Stomach smooth muscle (tissue), 2 donors: ENCODE measurements at regions not wholly inside any gene's neighbourhood (a gene's known extent, or its start where the extent isn't known, plus 50 kb on each side); places are given as distances from the start of the nearest gene placed in this dataset.

ENCODE experiments used
- H3K27ac ChIP-seq: one replicate; pipeline ENCODE4 v1.7.0; 2013; ENCODE audit warnings: mild to moderate bottlenecking, low read length, inconsistent platforms
- H3K27me3 ChIP-seq, 2 donors: one replicate each; pipeline ENCODE4 v1.7.0; 2013; ENCODE audit warnings: low read length in 2 of 2; ENCODE audit not compliant: insufficient read depth in 2 of 2, control insufficient read depth in 1 of 2
- H3K36me3 ChIP-seq, 2 donors: one replicate each; pipeline ENCODE4 v1.7.0; 2013; ENCODE audit warnings: low read length in 2 of 2; ENCODE audit not compliant: control insufficient read depth in 2 of 2, insufficient read depth in 2 of 2
- H3K4me1 ChIP-seq: one replicate; pipeline ENCODE4 v1.7.0; 2013; ENCODE audit warnings: low read length; ENCODE audit not compliant: control insufficient read depth, insufficient read depth
- H3K4me3 ChIP-seq, 2 donors: one replicate each; pipeline ENCODE4 v1.7.0; 2013; ENCODE audit warnings: low read length in 2 of 2
- H3K9ac ChIP-seq, 2 donors: one replicate each; pipeline ENCODE4 v1.7.0; 2013; ENCODE audit warnings: low read length in 2 of 2, mild to moderate bottlenecking in 1 of 2
- H3K9me3 ChIP-seq, 2 donors: one replicate each; pipeline ENCODE4 v1.7.0; 2013; ENCODE audit warnings: low read length in 2 of 2; ENCODE audit not compliant: control insufficient read depth in 2 of 2
- donor health status: healthy.
- donor health status: Pancreatic carcinoma.

GRCh38 chr2:16262526-16263178 is 322.3 kb downstream of the MYCN start:
- Histone ChIP-seq H3K9ac (no peak overlapping the region), H3K4me3 (no peak overlapping the region), H3K27ac (no peak overlapping the region), H3K4me1 (no peaks in the 10 kb centered on the region), H3K27me3 (no peaks in the 10 kb centered on the region), H3K36me3 (no peaks in the 10 kb centered on the region), H3K9me3 (peaks cover 0 to 2% of the 10 kb centered on the region in 2 donors)

DNA sequence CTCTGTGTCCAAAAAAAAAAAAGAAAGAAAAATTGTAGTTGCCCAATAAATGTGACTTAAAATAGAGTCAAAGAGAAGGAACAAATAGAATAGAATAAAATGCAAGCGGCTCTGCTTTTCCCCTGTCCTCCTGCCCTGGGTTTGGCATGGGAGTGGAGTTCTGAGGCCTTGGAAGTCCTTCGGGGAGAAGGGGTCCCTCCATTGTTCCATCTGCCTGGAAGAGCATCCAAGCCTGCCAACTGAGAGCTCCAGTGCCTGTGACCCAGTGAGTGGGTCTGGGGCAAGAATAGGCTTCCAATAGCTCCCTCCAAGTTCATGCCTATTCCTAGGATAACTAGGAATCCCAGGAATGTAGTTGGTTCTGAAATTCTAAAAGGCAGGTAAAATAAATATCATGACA is 321.4 kb downstream of the MYCN start:
- Histone ChIP-seq H3K4me1 (no peaks in the 10 kb centered on the region), H3K4me3 (no peak overlapping the region), H3K9ac (no peak overlapping the region), H3K36me3 (no peaks in the 10 kb centered on the region), H3K9me3 (no peaks in the 10 kb centered on the region), H3K27ac (no peak overlapping the region), H3K27me3 (no peaks in the 10 kb centered on the region)

- H3K9me3 ChIP-seq: no peaks in the 10 kb centered on the region
- no peak overlapping the region for H3K27ac ChIP-seq
- H3K4me3 ChIP-seq: no peak overlapping the region
- H3K4me1 ChIP-seq: no peaks in the 10 kb centered on the region
- H3K27me3 ChIP-seq: no peaks in the 10 kb centered on the region
- no peak overlapping the region for H3K9ac ChIP-seq
- H3K36me3 ChIP-seq: no peaks in the 10 kb centered on the region
Measured at GRCh38 chr2:16261071-16261470, 320.7 kb downstream of the MYCN start.

GRCh38 chr2:16260041-16260830 is 319.9 kb downstream of the MYCN start:
- Histone ChIP-seq H3K27me3 (no peaks in the 10 kb centered on the region), H3K4me3 (no peak overlapping the region), H3K9me3 (no peaks in the 10 kb centered on the region), H3K9ac (no peak overlapping the region), H3K4me1 (no peaks in the 10 kb centered on the region), H3K27ac (no peak overlapping the region), H3K36me3 (no peaks in the 10 kb centered on the region)

DNA sequence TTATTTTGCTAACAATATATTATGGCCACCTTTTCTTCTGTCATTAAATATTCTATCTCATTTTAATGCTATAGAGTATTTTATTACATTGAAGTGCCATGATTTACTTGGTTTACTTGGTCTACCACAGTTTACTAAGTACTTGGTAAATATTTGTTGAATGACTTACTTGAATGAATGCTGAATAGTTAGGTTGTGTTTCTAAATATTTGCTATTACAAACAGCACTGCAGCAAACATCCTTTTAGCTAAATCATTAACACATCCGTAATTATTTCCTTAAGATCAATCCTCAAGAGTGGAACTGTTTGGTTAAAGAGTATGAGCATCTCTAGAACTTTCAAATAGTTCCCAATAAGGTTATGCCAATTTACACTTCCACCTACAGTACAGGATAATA is 318.7 kb downstream of the MYCN start:
- Histone ChIP-seq H3K36me3 (no peaks in the 10 kb centered on the region), H3K9ac (no peak overlapping the region), H3K4me1 (no peaks in the 10 kb centered on the region), H3K4me3 (no peak overlapping the region), H3K27ac (no peak overlapping the region), H3K27me3 (no peaks in the 10 kb centered on the region), H3K9me3 (no peaks in the 10 kb centered on the region)

GRCh38 chr2:16258350-16258749 is 318.0 kb downstream of the MYCN start:
- H3K27ac ChIP-seq: no peak overlapping the region
- no peaks in the 10 kb centered on the region for H3K36me3 ChIP-seq
- H3K27me3 ChIP-seq: no peaks in the 10 kb centered on the region
- no peaks in the 10 kb centered on the region for H3K4me1 ChIP-seq
- no peak overlapping the region for H3K9ac ChIP-seq
- H3K9me3 ChIP-seq: peaks cover 0 to under 1% of the 10 kb centered on the region in 2 donors
- H3K4me3 ChIP-seq: no peak overlapping the region

GRCh38 chr2:16257322-16258028 is 317.1 kb downstream of the MYCN start:
- H3K4me3 ChIP-seq: no peak overlapping the region
- H3K36me3 ChIP-seq: no peaks in the 10 kb centered on the region
- H3K27me3 ChIP-seq: no peaks in the 10 kb centered on the region
- H3K27ac ChIP-seq: no peak overlapping the region
- peaks cover 0 to 3% of the 10 kb centered on the region in 2 donors for H3K9me3 ChIP-seq
- no peak overlapping the region for H3K9ac ChIP-seq
- no peaks in the 10 kb centered on the region for H3K4me1 ChIP-seq

DNA sequence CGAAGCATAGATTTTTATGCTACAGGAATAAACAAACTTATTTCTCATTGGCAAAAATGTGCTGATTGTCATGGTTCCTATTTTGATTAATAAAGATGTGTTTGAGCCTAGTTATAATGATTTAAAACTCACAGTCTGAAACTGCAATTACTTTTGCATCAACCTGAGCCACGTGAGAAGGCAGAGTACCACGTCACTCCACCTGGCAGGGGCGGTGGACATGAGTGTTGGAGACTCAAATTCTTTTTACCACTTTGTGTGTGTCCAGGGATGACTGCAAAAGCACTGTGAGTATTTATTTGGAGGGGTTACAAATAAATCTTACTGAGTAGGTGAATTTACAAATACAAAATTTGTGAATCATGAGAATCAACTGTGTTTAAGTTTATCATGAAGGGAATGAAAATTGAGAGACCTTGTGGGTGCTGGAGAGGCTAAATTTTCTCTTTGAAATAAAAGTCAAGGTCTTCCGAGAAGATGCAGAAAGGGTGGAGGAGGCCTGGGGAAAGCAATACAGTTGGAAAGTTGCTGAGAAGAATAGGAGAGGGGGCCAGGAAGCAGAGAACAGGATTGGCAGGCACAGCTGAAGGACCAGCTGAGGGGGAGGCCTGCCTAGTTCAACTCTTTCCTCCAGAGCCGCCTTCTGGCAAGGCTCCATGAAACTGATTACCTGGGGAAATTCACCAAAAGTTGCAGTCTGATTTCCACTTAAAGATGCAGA is 316.4 kb downstream of the MYCN start:
- peaks cover 0 to 3% of the 10 kb centered on the region in 2 donors for H3K9me3 ChIP-seq
- no peaks in the 10 kb centered on the region for H3K36me3 ChIP-seq
- no peaks in the 10 kb centered on the region for H3K4me1 ChIP-seq
- H3K27ac ChIP-seq: no peak overlapping the region
- no peaks in the 10 kb centered on the region for H3K27me3 ChIP-seq
- no peak overlapping the region for H3K9ac ChIP-seq
- no peak overlapping the region for H3K4me3 ChIP-seq

GRCh38 chr2:16255120-16255519 is 314.8 kb downstream of the MYCN start:
- H3K27me3 ChIP-seq: no peaks in the 10 kb centered on the region
- H3K4me3 ChIP-seq: no peak overlapping the region
- no peak overlapping the region for H3K27ac ChIP-seq
- no peaks in the 10 kb centered on the region for H3K36me3 ChIP-seq
- H3K4me1 ChIP-seq: no peaks in the 10 kb centered on the region
- no peak overlapping the region for H3K9ac ChIP-seq
- peaks cover 0 to 3% of the 10 kb centered on the region in 2 donors for H3K9me3 ChIP-seq

- H3K9ac ChIP-seq: no peak overlapping the region
- no peak overlapping the region for H3K4me3 ChIP-seq
- no peaks in the 10 kb centered on the region for H3K27me3 ChIP-seq
- no peak overlapping the region for H3K27ac ChIP-seq
- no peaks in the 10 kb centered on the region for H3K4me1 ChIP-seq
- H3K36me3 ChIP-seq: no peaks in the 10 kb centered on the region
- peaks cover 0 to 3% of the 10 kb centered on the region in 2 donors for H3K9me3 ChIP-seq
Measured at GRCh38 chr2:16254356-16254965, 314.1 kb downstream of the MYCN start.
